Amygdala (tissue), 56 donors: ENCODE measurements at regions not wholly inside any gene's neighbourhood (a gene's known extent, or its start where the extent isn't known, plus 50 kb on each side); places are given as distances from the start of the nearest gene placed in this dataset.
"Not testable (repeated sequence)": the region's sequence is repeated elsewhere in the genome, so short reads cannot be mapped to it uniquely, and the experiment has no call there.

ENCODE experiments used
- DNase-seq, 56 donors: peaks; one replicate each; lab custom pipeline; 2025; lab: John Stamatoyannopoulos, UW

DNA sequence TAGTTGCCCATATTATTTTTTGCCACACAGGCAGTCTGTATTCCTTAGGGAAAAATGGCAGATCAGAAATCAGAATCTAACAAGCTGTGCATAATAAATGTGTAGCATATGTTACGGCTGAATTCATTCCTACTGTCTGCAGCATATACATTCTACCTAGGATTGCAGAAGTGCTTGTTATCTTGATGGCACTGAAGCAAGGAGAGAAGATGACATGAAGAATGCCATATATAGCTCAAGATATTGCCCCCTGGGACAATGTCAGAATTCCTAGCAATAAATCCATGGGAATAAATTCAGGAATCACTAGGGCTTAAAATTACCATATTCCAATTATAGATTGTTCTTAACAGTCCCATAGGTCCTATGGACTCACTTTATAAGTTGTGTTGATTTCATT lies 293.0 kb upstream of the CNR1 start:
- no peak for DNase-seq

DNA sequence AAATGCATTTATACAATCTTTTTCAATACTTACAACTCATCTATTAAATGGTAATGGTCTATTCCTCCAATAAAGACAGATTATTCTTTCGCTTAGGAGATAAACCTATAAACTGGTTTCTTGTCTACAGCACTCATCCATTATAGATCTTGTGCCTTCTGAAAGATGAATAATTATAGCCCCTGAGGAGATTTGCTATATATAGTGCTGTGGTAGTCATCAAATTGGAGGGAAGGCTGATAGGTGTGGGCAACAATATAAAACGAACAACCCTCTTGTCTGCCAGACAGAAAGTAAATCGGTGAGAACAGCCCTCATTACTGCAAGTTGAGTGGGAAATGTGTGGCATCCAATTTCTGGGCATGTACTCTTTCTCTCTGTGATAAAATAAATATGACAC lies 292.5 kb upstream of the CNR1 start:
- no peak for DNase-seq

DNA sequence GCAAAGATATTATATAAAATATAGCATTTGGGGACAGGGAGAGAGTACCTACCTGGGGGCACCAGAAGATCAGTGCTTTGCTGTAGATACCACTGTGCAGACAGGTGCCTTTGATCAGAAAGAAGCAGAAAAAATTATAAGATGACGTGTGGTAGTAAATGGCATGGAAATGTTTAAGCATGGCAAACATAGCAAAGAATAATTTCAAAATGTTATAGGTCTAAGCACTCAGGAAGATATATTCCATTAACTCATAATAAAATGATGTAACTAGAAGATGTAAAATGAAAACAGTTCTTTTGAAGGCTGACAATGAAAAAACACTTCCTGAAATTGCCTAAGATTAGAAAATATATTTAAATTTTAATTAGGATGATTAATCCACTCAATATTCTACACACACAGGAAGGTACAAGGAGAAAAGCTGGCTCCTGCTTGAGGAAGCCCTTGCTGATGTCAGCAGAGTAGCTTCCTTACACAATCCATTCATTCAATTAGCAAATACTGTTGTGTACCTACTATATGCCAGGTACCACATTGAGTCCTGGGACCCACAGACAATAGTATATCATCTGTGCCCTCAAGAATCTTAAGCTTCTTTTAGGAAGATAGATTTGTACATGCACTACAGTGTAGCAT lies 290.2 kb upstream of the CNR1 start:
- DNase-seq = no peak

DNA sequence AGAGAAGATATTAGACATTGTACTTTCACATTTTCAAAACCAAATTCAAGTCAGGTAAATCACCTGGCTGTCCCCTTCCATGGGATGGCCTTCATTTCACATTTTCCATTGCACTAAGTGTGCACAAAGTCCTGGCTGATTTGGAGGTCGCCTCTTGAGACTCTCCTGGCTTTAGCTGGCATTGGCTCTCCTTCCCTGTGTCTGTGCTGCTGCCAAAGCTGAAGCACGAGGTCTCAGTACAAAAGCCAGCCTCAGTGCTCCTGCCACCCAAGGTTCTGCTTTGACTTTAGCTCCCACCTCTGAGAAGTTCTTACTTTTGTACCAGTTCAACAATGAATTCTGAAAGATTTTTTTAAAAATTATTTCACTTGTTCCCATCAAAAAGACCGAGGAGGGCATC lies 289.2 kb upstream of the CNR1 start:
- DNase-seq = peak in 7 of 56 donors; percentile 0 to 34 (median 12)

DNA sequence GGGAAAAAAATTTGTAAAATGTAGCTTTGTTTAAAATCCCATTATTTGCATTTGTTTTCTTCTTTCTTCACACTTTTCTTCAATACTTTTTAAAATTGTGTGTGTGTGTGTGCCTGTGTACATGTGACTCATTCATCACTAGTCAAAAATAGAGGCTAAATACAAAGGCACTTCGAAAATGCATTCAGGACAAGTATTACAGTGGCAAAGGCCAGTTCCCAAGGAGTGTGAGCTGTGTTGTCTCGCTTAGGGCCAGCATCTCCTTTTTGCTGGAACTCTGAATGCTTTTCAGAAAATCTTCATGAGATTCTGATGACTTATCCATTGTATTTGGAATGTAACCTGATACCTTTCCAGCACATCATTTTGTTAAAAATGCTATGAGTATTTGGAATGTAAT lies 288.5 kb upstream of the CNR1 start:
- no peak for DNase-seq

DNA sequence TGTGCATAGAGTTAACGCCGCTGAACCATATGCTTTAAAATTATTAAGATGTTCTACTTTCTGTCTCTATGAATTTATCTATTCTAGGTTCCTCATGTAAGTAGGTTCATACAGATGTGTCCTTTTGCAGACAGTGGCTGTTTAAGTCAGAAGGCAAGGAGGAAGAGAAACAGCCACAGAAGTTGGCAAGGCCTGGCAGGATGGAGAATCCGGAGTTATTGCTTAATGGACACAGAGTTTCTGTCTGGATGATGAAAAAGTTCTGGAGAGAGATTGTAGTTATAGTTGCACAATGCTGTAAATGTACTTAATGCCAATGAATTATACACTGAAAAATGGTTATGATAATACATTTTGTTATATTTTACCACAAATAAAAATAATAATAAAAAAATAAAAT lies 283.6 kb upstream of the CNR1 start:
- DNase-seq = no peak

DNA sequence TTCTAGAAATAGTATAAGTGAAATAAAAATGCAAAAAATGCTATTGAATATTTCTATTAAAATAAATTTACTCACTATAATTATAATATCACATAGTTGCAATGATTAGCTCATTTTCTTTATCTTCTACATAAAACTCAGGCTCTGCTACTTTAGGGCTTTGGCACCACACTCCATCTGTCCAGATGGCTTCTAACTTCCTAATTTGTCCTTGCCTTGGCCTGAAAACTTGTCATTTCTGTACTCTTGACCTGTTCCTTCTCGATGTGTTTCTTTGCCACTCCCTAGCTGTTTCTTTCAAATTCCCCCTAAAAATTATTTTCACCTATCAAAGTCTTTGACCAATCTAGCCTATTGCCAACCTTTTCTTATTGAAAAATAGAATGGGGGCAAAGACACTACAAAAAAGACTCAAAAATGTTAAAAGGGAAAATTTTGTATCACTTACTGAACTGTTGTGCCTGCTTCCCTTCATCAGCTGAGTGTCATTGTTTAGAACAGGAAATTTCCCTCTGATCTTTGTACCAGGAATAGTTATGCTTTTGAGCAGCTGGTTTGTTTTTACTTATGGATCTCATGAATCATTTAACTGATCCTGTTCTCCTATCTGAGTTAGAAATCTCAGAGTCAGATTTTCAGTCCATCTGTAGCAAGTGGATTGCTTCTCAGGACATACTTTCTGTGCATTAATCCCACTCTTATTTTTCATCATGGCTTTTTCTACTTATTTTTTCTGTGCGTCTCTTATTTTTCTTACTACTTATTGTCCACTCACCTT lies 279.2 kb upstream of the CNR1 start:
- DNase-seq = no peak

DNA sequence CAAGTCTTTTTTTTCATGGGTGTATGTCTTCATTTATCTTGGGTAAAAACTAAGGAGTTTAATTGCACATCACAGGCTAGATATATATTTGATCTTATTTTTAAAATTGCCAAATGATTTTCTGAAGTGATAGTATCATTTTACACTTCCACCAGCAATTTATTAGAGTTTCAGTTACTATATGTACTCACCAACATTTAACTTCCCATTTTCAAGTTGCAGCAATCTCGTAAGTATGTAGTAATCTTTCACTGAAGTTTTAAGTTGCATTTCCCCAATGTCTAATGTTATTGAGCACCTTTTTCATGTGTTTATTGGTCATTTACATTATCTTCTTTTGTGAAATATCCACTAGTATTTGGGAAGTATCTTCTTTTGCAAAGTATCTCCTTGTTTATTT lies 277.4 kb upstream of the CNR1 start:
- DNase-seq = no peak

DNA sequence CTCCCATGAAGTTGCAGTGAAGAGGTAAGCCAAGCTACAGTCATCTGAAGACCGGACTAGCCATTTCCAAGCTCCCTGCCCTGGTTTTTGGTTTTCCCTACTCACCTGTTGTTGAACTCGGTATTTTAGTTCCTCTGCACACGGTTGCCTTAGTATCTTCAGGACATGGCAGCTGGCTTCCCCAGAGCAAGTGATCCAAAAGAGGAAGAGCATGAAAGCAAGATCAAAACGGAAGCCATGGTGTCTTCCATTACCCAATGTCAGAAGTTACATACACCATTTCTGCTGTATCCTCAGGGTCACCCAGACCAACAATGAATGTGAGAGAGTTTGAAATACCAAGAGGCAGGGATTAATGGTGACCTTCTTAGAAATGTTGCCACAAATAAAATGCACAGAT lies 276.6 kb upstream of the CNR1 start:
- DNase-seq = no peak

DNA sequence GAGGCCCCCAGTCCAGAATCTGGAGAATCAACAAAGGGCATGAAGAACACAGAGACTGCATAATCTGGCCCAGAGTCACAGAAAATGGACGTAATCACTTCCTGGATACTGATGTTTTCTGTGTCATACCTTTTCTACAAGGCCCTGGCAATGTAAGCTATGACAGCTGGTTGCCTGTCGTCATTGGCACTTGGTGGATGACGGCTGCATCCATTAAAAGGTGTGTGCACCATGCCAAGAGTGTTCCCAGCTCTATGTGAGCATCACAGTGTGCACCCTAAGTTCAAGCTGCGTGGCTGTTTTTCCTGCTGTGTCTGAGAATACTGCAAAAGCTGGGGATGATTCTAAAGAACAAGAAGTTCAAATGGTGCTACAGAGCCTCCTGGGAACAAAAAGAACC lies 275.2 kb upstream of the CNR1 start:
- DNase-seq = no peak

DNA sequence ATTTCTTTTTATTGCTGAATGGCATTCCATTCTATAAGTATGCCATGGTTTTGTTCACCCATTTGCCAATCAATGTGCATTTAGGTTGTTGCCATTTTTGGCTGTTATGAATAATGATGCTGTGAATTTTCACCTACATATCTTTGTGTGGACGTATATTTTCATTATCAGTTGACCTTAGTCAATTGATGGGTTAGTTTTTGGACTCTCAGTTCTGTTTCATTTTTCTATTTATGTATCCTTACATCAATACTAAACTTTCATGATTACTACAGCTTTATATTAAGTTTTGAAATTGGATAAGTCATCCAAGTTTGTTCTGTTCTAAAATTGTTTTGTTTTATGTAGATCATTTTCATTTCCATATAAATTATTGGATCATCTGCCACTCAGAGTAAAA lies 261.9 kb upstream of the CNR1 start:
- DNase-seq = no peak

DNA sequence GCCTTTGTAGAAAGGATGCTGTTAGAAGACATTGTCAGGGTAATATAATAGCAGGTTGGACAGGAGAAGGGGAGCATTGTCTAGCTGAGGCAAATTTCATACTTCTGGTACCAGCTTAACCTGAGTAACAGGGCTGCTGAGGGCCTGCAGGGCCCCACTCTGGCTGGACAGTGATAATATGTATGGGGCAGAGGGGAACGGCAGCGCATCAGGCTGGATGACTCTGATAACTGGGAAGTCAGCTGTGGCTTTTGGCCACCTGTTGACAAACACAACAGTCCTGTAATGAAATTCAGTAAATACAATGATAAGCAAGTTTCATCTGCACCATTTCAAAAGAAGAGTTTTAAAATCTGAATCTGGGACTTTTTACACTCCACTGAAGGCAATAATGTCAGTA lies 259.9 kb upstream of the CNR1 start:
- DNase-seq = no peak

DNA sequence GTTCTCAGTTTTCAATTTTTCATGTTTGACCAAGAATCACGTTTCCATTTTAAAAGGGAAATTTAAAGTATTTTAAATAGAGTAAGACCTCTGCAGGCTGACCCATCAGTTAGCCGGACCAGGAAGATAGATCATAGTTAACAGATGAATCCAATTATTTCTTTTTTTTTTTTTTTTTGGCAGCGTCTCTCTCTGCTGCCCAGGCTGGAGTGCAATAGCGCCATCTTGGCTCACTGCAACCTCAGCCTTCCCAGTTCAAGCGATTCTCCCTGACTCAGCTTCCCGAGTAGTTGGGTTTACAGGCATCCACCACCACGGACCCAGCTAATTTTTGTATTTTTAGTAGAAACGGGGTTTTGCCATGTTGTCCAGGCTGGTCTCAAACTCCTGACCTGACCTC lies 256.7 kb upstream of the CNR1 start:
- no peak for DNase-seq

DNA sequence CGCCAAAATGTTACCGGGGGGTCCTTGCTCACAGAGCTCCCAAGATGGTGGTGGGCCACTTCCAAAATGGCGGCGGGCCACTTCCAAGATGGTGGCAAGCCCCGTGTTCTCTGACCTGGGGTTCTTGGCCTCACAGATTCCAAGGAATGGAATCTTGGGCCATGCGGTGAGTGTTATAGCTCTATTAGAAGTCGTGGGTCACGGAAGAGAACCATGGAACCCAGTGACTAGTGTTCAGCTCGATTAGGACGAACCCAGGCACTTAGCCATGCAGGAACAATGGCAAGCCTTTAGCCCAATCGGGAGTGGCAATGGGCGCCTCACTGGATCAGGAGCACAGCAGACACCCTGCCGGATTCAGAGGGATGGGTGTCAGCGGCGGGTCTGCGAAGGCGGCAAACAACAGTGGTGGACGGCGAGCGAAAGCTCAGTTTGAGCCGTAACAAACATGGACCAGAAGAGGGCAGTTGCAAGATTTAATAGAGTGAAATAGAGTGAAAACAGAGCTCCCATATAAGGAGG lies 254.9 kb upstream of the CNR1 start:
- DNase-seq = not testable (repeated sequence)

DNA sequence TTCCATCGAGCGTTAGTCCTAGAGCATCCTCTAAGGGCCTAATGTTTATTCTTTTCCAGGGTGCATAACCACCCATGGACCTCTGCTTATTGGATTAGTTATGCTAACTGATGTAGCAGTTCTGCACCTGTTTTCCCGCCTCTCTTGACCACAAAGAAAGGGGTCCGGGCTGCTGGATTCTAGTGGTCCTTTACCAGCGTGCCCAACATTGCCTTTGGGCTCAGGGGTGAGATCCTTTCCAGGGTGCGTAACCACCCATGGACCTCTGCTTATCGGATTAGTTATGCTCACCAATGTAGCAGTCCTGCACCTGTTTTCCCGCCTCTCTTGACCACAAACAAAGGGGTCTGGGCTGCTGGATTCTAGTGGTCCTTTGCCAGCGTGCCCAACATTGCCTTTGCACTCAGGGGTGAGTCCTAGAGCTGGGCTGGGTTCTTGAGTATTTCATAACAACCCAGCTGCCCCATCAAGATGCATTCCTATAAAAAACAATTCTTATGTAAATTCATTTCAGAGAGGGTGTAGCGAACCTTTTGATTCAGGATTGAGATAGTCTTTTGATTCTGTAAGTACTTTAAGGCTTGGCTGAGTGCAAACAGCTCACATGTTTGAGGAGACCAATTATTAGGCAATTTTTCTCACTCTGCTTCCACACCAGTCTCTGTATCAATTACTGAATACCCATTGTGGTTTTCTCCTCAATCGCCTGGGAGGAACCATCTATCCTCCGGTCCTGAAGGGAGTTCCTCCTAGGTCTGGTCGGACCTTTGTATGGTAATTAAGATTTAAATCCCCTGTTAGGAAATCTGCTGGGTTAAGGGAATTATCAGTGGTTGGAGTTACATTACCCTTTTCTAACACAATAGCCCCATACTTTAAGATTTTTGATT lies 253.0 kb upstream of the CNR1 start:
- DNase-seq = not testable (repeated sequence)

DNA sequence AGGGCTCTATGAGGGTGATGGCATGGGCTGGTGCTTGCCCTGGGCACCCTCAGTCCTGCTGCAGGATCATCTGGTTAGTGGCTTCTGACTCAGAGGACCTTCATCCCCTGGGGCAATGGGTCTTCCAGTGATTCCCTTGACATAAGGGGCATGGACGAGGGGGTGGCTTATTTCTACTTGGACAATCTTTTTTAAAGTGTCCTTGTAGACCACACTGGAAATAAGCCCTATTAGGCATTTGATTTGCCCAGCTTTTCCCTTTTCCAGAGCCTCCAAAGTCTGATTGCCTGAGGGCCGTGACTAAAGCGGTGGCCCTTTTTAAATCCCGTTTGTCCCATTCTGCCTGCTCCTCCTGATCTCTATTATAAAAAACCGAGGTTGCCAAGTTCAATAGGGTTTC lies 251.2 kb upstream of the CNR1 start:
- DNase-seq = not testable (repeated sequence)

DNA sequence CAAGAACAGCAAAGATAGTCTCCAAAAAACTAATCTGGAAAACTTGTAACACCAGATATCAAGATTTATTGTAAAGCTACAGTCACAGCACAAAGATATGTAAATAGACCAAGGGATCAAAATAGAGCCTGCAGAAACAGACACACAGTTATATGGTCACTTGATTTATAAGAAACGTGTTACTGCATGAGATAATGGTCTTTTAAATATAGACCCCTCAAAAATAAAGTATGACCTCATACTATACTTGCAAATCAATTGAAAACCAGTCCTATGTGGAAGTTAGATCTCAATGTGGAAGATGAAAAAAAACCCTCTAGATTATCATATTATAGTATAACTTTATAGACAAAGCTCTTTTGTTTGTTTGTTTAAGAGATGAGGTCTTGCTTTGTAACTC lies 247.3 kb upstream of the CNR1 start:
- DNase-seq = no peak

DNA sequence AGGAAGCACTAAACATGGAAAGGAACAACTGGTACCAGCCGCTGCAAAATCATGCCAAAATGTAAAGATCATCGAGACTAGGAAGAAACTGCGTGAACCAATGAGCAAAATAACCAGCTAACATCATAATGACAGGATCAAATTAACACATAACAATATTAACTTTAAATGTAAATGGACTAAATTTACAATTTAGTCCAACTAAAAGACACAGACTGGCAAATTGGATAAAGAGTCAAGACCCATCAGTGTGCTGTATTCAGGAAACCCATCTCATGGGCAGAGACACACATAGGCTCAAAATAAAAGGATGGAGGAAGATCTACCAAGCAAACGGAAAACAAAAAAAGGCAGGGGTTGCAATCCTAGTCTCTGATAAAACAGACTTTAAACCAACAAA lies 242.2 kb upstream of the CNR1 start:
- not testable (repeated sequence) for DNase-seq

DNA sequence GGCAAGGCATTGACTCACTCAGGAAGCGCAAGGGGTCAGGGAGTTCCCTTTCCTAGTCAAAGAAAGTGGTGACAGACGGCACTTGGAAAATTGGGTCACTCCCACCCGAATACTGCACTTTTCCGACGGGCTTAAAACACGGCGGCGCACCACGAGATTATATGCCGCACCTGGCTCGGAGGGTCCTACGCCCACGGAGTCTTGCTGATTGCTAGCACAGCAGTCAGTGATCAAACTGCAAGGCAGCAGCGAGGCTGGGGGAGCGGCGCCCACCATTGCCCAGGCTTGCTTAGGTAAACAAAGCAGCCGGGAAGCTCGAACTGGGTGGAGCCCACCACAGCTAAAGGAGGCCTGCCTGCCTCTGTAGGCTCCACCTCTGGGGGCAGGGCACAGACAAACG lies 240.5 kb upstream of the CNR1 start:
- DNase-seq = not testable (repeated sequence)

DNA sequence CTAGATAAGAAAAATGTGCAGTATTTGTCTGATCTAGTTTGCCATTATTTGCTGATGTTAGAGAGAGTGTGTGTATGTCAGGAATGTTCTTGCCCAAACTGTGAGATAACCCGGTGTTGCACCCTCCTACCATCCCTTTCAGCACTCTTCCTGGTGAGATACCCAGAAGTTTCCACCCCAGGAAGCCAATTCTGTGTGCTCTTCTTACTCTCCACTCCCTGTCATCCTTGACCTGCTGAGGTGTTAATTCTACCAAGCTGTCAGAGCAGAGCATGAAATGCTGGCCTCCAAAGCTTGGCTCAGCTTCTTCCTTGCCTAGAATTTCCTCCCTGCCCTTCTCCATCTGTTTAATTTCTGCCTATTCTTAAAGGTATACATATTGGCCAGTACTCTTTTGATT lies 237.3 kb upstream of the CNR1 start:
- DNase-seq = no peak

DNA sequence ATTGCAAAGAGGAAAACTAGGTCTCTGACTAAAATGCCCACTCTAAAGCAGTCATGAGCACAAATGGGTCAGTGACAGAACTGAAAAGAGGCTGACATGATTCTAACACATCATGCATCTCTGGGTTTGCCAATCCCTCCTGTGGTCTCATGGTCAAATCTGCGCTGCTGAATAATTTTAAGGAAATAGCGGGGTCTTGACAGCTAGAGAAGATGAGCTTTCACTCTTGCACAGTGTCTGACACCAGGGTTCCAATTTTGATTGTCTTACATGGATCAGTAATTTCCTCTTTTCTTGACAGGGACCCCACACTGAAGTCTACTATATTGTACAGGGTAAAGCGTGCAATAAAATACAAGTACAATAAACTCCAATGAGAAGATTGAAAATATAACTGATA lies 236.8 kb upstream of the CNR1 start:
- no peak for DNase-seq
